BJ (cell line): ENCODE measurements at regions not wholly inside any gene's neighbourhood (a gene's known extent, or its start where the extent isn't known, plus 50 kb on each side); places are given as distances from the start of the nearest gene placed in this dataset.

Experiments used
- CTCF ChIA-PET: fragments of 350-600 bp; formaldehyde crosslinking; extraction: SDS; loops from one replicate; lab custom pipeline; 2021; ENCODE audit warnings: antibody characterized with exemption, inconsistent platforms; lab: Yijun Ruan, JAX
- POLR2A ChIA-PET: fragments of 300-600 bp; sonication (Branson Sonifier 250); formaldehyde crosslinking; extraction: SDS; loops from one replicate; lab custom pipeline; 2021; ENCODE audit warnings: antibody characterized with exemption; lab: Charles Lee
- DNase-seq: peaks from one replicate; pipeline ENCODE4 v3.0.0-alpha.2; 2011; ENCODE audit warnings: low read depth
- H3K27me3 ChIP-seq: 2 replicates; pipeline ENCODE4 v1.6.0; 2011; ENCODE audit warnings: low read length; ENCODE audit not compliant: control insufficient read depth, insufficient read depth
- H3K36me3 ChIP-seq: 2 replicates; pipeline ENCODE4 v1.5.1; 2011; ENCODE audit warnings: low read length; ENCODE audit not compliant: control insufficient read depth, insufficient read depth
- H3K4me3 ChIP-seq: 2 replicates; pipeline ENCODE4 v1.5.1; 2011; ENCODE audit warnings: low read depth, mild to moderate bottlenecking, control low read depth, low read length
- CTCF ChIP-seq: IDR thresholded peaks from 2 replicates; pipeline ENCODE4 v1.5.1; 2011; ENCODE audit warnings: low read depth, mild to moderate bottlenecking, control low read depth, inconsistent platforms, low read length, moderate library complexity; ENCODE audit not compliant: insufficient read depth

GRCh38 chr1:83086986-83087512, 911.9 kb downstream of the TTLL7 start:
- Histone ChIP-seq H3K27me3 (no peaks in the 10 kb centered on the region), H3K36me3 (no peaks in the 10 kb centered on the region), H3K4me3 (no peak overlapping the region)
- ChIA-PET CTCF (interaction anchor here (0.6 kb wide), 1 partner anchor 12 kb away, joined by 3 read pairs; no protein-coding TSS in a partner anchor), POLR2A (no interaction called here)
- TF ChIP-seq CTCF, result no peak
- no peak for DNase-seq

GRCh38 chr1:83086346-83086745, 912.6 kb downstream of the TTLL7 start:
- ChIA-PET POLR2A (no interaction called here), CTCF (no interaction called here)
- TF ChIP-seq CTCF, result no peak
- no peaks in the 10 kb centered on the region for H3K36me3 ChIP-seq
- H3K27me3 ChIP-seq, result no peaks in the 10 kb centered on the region
- DNase-seq, result no peak
- no peak overlapping the region for H3K4me3 ChIP-seq

GRCh38 chr1:83083589-83084224, 915.2 kb downstream of the TTLL7 start:
- ChIA-PET CTCF (no interaction called here), POLR2A (no interaction called here)
- Histone ChIP-seq H3K4me3 (no peak overlapping the region), H3K27me3 (no peaks in the 10 kb centered on the region), H3K36me3 (no peaks in the 10 kb centered on the region)
- TF ChIP-seq CTCF, result no peak
- no peak for DNase-seq

GRCh38 chr1:83077411-83077810, 921.5 kb downstream of the TTLL7 start:
- TF ChIP-seq CTCF, result no peak
- ChIA-PET CTCF (interaction anchor here (0.6 to 1.2 kb wide), 2 partner anchors 10 to 21 kb away, joined by 3 read pairs; no protein-coding TSS in a partner anchor), POLR2A (no interaction called here)
- Histone ChIP-seq H3K36me3 (no peaks in the 10 kb centered on the region), H3K4me3 (no peak overlapping the region), H3K27me3 (no peaks in the 10 kb centered on the region)
- no peak for DNase-seq

GRCh38 chr1:83075107-83075506, 923.8 kb downstream of the TTLL7 start:
- no peaks in the 10 kb centered on the region for H3K27me3 ChIP-seq
- ChIA-PET POLR2A (no interaction called here), CTCF (interaction anchor here (0.9 kb wide), 1 partner anchor 28 kb away, joined by 3 read pairs; no protein-coding TSS in a partner anchor)
- no peaks in the 10 kb centered on the region for H3K36me3 ChIP-seq
- no peak overlapping the region for H3K4me3 ChIP-seq
- DNase-seq, result no peak
- TF ChIP-seq CTCF, result no peak
